ENCODE measurements at regions not wholly inside any gene's neighbourhood (a gene's known extent, or its start where the extent isn't known, plus 50 kb on each side); places are given as distances from the start of the nearest gene placed in this dataset.

DNA sequence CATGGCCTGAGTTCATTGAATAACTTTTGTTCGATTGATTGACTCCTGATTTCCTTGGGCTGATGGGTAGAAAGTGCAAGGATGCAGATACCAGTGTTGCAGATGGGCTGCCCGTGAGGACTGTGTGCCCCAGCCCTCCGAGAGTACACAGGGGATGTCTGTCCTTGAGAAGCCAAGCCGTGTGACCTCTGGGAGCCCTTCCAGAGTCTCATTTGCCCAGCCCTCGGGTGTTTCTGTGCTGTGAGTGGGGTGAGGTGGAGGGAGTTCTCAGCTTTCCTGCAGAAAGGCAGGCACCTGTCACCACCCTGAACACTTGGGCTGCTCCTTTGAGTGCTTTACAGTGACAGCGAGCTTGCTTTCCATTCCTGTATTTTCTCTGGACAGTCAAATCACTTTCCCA, 96.4 kb upstream of the CACNA1E start:
- 100% methylated on average over 2 of the region's 6 CpGs; no CpG with 5 or more reads in 1 of the 2 donors for WGBS, 2 donors (ENCODE audit: low coverage in 1 of 2)
- peaks cover 0 to 10% (median 0%) of the 10 kb centered on the region in 3 donors for H3K4me1 ChIP-seq
- TF ChIP-seq, protein P1, sequence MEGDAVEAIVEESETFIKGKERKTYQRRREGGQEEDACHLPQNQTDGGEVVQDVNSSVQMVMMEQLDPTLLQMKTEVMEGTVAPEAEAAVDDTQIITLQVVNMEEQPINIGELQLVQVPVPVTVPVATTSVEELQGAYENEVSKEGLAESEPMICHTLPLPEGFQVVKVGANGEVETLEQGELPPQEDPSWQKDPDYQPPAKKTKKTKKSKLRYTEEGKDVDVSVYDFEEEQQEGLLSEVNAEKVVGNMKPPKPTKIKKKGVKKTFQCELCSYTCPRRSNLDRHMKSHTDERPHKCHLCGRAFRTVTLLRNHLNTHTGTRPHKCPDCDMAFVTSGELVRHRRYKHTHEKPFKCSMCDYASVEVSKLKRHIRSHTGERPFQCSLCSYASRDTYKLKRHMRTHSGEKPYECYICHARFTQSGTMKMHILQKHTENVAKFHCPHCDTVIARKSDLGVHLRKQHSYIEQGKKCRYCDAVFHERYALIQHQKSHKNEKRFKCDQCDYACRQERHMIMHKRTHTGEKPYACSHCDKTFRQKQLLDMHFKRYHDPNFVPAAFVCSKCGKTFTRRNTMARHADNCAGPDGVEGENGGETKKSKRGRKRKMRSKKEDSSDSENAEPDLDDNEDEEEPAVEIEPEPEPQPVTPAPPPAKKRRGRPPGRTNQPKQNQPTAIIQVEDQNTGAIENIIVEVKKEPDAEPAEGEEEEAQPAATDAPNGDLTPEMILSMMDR (IDR thresholded peaks at IDR 0.05) = no peak
- TF ChIP-seq POLR2A (IDR thresholded peaks at IDR 0.05) (no peak), EP300 (IDR thresholded peaks at IDR 0.05) (no peak), POLR2AphosphoS5 (IDR thresholded peaks at IDR 0.05) (no peak)
- no peaks in the 10 kb centered on the region for H3K9me3 ChIP-seq
- no peak overlapping the region for H3K27ac ChIP-seq
- no peaks in the 10 kb centered on the region for H3K27me3 ChIP-seq
- H3K4me3 ChIP-seq = no peak overlapping the region
- ATAC-seq = no peak
- H3K36me3 ChIP-seq = no peaks in the 10 kb centered on the region

DNA sequence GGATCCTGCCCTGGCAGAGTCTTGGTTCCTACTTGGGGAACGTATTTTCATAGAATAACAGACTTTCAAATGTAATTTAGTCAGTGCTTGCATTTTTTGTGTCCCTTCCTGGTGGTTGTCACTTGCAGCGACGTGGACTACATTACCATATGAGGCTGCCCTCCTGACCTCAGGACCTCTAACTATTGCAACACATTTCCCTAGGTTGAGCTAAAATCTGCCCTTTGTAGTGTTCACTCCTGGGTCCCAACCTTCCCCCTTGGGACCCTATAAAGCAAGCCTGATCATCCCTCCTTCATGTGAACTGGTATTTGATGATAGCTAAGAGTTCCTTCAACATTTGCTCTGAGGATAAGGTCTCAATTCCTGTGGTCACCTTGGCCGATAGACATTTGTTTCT, 95.6 kb upstream of the CACNA1E start:
- no peak for ATAC-seq

DNA sequence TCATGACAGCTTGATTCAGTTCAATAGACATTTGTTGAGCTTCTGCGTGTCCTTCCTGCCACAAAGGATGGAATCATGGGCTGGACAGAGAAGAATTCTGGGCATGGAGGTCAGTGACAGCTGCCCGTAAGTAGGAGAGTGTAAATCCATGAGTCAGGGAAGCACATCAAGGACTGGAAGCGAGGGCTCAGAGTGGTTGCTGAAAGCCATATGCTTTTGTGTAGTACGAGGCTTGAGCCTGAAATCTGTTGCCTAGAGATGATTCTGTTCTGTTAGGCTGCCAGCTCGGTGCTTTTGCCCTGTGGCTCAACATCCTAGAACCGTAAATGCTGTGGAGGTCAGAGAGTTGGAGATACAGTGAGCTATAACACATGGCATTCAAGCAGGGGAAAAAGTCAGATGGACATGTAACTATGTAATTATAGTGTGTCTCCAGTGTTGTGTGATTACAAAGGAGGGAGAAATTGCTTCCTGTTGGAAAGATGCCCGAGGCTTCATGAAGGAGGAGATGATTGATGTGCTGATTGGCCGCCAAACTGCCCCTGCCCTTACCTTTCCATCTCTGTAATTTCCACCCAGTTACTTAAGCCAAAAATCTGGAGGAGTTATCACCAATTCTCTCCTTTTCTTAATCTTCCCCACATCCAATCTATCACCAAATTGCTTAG, 92.8 kb upstream of the CACNA1E start:
- ATAC-seq = no peak
- WGBS, 2 donors (ENCODE audit: low coverage in 1 of 2) = 34 to 35% methylated on average over 5 to 7 of the region's 8 CpGs
- no peak overlapping the region for H3K27ac ChIP-seq
- no peak for TF ChIP-seq POLR2AphosphoS5 (IDR thresholded peaks at IDR 0.05)
- TF ChIP-seq, protein P1 (IDR thresholded peaks at IDR 0.05) = no peak
- no peak for TF ChIP-seq EP300 (IDR thresholded peaks at IDR 0.05)
- no peak for TF ChIP-seq POLR2A (IDR thresholded peaks at IDR 0.05)
- no peaks in the 10 kb centered on the region for H3K9me3 ChIP-seq
- no peak overlapping the region for H3K4me3 ChIP-seq
- H3K36me3 ChIP-seq = no peaks in the 10 kb centered on the region
- peaks cover 0 to 10% (median 0%) of the 10 kb centered on the region in 3 donors for H3K4me1 ChIP-seq
- H3K27me3 ChIP-seq = no peaks in the 10 kb centered on the region

More for the DNA sequence above, 95.6 kb upstream of the CACNA1E start:
- WGBS, 2 donors (ENCODE audit: low coverage in 1 of 2) = 90 to 100% methylated on average over 1 to 3 of the region's 4 CpGs
- TF ChIP-seq, protein P1 (IDR thresholded peaks at IDR 0.05) = no peak
- TF ChIP-seq POLR2A (IDR thresholded peaks at IDR 0.05) (no peak), EP300 (IDR thresholded peaks at IDR 0.05) (no peak), POLR2AphosphoS5 (IDR thresholded peaks at IDR 0.05) (no peak)
- no peaks in the 10 kb centered on the region for H3K27me3 ChIP-seq
- H3K4me1 ChIP-seq = peaks cover 0 to 10% (median 0%) of the 10 kb centered on the region in 3 donors
- H3K27ac ChIP-seq = no peak overlapping the region
- no peak overlapping the region for H3K4me3 ChIP-seq
- H3K36me3 ChIP-seq = no peaks in the 10 kb centered on the region
- no peaks in the 10 kb centered on the region for H3K9me3 ChIP-seq

DNA sequence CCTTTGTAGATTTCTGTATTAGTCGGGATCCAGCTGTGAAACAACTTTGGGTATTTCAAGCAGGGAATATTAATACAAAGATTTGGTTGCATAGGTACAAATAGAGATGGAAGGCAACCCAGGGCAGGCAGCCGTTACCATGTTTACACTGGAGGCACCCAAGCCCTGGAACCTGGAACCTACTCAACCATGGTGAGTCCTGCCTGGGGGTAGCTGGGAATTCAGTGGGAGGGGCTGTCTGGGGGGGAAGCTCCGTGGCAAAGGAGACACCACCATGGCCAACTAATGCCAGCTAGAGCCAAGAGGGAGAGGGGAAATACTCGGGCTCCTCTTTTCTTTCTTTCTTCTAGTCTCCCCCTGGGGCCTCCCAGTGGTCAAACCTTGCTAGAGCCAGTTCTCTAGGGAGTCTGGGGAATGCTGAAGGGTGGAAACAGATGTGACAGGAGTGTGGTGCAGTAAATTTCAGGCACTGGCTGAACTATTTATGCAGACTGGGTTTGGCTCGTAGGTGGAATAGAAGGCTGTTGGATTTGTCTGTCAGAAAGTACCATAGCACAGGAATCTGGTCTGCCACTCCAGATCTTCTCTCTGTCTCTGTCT, 91.9 kb upstream of the CACNA1E start:
- Histone ChIP-seq H3K4me1 (peaks cover 0 to 6% (median 0%) of the 10 kb centered on the region in 3 donors), H3K9me3 (no peaks in the 10 kb centered on the region), H3K27me3 (no peaks in the 10 kb centered on the region), H3K4me3 (no peak overlapping the region), H3K27ac (no peak overlapping the region), H3K36me3 (no peaks in the 10 kb centered on the region)
- TF ChIP-seq, protein P1 (IDR thresholded peaks at IDR 0.05) = no peak
- no peak for TF ChIP-seq POLR2AphosphoS5 (IDR thresholded peaks at IDR 0.05)
- TF ChIP-seq POLR2A (IDR thresholded peaks at IDR 0.05) = no peak
- TF ChIP-seq EP300 (IDR thresholded peaks at IDR 0.05) = no peak
- WGBS, 2 donors (ENCODE audit: low coverage in 1 of 2) = 32 to 55% methylated on average over 4 to 5 of the region's 5 CpGs
- no peak for ATAC-seq

DNA sequence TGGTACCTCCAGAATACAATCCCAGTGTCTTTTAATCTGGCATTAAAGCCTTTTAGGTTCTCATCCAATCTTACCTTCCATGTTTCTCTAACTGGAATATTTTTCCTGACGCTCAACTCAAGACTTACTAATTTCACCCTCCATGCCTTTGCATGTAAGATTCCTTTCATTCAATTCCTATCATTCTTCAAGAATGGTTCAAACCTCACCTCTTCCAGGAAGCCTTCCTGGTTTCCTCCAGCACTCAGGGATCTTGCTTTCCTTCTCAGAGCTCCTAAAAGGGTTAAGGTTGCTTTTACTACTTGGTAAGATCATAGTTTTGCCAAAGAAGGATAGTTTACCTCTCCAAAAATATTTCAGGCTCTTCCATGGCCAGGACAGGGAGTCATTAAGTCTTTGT, 91.2 kb upstream of the CACNA1E start:
- no peak overlapping the region for H3K4me3 ChIP-seq
- no peak overlapping the region for H3K27ac ChIP-seq
- WGBS, 2 donors (ENCODE audit: low coverage in 1 of 2) = 94 to 100% methylated on average over 1 of the region's 1 CpG
- no peaks in the 10 kb centered on the region for H3K36me3 ChIP-seq
- TF ChIP-seq, protein P1 (IDR thresholded peaks at IDR 0.05) = no peak
- TF ChIP-seq EP300 (IDR thresholded peaks at IDR 0.05) (no peak), POLR2AphosphoS5 (IDR thresholded peaks at IDR 0.05) (no peak), POLR2A (IDR thresholded peaks at IDR 0.05) (no peak)
- H3K9me3 ChIP-seq = no peaks in the 10 kb centered on the region
- H3K27me3 ChIP-seq = no peaks in the 10 kb centered on the region
- ATAC-seq = no peak
- no peaks in the 10 kb centered on the region for H3K4me1 ChIP-seq

Measured in gastroesophageal sphincter (tissue), 4 donors.